Suppressor macrophage (primary cell): ENCODE measurements at regions not wholly inside any gene's neighbourhood (a gene's known extent, or its start where the extent isn't known, plus 50 kb on each side); places are given as distances from the start of the nearest gene placed in this dataset.

ENCODE experiments used
- DNase-seq, 4 experiments: peaks; one replicate each; pipeline ENCODE4 v3.0.0-alpha.2; 2020 to 2022

DNA sequence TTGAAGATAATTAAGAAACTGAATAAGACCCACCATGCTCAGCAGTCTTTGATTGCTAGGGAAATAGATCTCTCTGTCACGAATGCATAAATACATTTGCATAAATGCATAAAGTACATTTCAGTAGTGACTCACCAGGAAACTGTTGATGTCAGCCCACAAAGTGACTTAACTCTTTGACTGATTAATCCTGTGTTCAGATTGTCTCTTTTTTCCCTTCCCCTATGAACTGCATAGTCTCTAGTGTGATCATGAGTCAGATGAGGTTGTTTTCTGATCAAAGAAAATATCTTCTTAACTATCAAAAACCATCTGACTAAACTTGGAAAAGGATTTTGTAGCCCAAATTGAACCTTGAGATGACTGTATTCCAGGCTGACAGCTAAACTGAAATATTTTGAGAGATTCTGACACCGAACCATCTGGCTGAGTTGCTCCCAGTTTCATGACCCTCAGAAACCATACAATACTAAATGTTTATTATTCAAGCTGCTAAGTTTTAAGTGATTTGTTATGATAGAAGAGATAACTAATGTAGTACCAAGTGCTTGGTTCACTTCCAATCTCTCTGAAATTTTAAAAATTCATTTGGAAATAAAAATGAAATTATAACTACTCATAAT is 1381.5 kb upstream of the AGA start:
- no peak for DNase-seq

DNA sequence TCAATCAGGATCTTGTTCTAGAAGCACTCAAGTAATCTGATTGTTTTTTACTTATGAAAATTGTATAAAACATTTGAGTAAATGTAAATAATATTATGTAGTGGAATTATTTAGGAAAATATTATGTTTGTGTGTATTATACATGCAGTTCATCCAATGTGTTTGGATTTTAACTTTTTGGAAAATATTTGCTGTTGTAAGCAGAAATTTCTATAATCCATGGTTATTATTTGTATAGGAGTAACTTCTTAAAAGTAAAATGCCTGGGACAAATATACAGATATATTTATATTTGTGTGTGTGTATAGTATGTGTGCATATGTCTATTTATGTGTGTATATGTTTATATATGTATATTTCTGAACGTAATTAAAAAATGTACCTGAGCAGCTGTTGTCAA is 1394.6 kb upstream of the AGA start:
- DNase-seq = no peak

DNA sequence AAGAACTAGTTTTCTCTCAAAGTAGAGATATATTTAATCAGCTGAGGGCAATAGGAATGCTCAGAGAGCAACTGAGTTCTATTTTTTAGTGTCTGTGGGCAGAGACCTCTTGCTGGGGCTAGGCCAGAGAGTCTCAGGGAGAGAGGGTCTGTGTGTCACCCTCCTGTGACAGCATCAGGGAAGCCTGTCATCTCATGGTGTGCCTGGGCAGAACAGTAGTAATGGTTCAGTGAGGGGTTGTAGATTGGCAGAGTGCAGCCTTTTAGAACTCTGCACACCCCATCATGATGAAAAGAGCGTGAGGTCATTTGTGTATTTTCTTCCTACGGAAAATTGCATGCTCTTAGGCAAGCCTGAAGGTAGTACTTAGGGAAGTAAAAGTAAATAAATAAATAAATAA is 1396.5 kb upstream of the AGA start:
- no peak for DNase-seq

DNA sequence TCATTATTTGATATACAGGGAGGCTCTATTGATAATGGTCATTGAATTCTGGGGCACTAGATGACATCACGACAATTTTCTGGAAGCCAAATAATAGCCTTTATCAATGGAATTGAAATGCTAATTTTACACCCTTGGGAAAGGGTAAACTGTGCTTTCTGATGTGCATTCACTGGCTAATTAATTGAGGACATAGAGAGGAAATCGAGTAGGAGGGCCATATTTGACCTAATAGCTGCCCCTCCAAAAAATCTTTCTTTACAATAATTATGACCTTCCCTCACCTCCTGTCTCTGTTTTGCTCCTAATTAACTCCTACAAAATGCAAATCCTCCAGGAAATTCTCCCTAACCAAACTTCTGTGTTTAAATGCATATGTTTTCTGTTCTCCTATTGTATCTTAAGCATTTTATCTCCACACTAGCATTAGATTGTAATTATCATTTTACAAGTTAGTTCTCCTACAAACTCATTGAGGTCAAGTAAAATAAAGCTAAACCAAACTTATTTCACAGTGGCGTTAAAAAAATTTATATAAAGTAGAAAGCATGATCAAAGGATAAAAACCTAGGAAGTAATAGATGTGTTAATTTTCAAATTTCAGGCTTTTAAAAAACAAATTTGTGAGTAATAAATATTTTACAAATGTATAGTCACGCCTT is 1414.0 kb upstream of the AGA start:
- no peak for DNase-seq

DNA sequence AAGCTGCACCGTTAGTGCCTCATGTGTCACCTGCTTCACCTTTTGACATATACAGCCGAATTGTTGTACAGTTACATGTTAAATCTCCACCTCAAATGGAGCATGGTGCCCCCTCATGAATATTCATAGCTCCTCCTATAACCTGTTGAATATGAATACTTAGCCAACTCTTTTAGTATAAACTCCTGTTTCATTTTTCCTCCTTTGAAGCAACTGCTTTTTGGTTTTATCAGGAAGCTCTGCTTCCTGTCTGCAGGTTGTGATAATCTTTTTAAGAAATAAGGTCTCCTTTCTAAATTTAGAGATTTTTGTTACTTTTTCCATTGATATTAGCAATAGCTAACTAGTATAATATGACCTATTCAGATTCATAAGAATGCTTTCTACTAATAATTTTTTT is 1429.2 kb upstream of the AGA start:
- DNase-seq = no peak

DNA sequence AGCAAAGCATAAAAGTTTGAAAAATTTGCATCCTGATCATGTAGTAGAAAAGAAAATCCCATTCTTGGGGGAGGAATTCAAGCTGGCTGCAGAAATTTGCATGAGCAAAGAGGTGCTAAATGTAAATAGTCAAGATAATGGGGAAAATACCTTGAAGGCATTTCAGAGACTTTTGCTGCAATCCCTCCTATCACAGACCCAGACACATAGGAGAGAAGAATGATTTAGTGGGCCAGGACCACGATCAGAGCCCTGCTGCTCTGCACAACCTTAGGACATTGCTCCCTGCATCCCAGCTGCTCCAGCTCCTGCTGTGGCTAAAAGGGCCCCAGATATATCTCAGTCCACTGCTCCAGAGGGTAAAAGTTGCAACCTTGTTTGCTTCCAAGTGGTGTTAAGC is 1439.7 kb upstream of the AGA start:
- DNase-seq = no peak

DNA sequence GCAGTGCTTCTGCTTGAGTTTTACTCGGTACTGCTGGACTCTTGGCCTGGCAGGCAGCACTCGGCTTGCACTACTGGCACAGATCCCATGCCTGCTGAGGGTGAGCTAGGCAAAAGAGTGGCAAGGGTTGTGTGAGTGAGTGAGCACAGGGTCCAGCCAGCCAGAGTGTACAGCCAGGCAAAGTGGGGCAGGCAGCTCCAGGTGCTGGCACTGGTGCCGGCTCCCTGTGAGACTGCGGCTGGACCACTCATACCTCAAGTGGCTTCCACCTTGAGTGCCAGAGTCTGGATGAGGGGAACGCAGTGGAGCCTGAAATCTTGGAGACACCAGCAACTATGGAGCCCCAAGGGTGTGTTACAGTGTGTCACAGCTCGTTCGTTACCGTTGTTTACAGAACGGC is 1451.9 kb upstream of the AGA start:
- no peak for DNase-seq

DNA sequence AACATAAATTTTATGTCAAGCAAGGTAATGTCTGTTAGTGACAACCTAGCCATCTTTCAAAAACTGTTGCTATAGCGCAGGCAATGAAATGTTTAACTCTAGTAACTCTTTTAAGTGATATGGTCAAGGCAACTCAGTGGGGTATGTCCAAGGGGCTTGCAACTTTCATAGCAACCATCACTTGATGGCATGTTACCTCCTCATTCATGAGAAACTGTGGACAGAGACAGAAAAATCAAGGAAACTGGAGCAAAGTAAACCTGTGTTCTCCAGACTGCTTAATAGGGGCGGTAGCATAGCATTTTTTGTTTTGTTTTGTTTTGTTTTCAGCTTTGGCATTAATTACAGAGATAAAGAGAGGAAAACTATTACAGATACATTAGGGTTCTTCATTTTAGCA is 1456.8 kb upstream of the AGA start:
- DNase-seq = no peak

DNA sequence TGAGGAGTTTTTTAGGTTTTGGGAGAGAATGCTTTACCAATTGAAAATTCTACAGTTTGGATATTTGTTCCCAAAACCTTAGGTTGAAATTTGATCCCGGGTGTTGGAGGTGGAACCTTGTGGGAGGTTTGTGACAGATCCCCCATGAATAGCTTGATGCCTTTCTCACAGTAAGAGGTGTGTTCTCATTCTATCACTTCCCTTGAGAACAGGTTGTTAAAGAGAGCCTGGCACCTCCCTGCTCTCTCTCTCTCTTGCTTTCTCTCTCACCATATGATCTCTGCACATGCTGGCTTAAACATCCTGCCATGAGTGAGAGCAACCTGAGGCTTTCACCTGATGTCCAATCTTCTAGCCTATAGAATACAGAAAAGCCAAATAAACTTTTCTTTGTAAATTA is 1475.5 kb upstream of the AGA start:
- no peak for DNase-seq

DNA sequence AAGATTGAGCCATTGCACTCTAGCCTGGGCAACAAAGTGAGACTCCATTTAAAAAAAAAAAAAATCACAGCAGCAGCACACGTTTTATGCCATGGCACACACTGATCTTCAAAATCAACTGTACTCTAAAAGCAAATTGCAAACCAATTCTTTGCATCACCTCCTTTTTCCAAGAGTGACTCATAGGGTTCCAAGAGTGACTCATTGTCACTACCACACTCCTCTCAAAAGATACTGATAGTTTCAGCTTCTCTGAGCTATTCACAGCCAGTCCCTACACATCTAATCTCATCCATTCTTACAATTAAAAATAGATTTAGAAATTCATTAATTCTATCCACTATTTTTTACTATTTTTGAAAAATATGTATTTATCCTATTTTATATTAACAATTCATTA is 1494.9 kb upstream of the AGA start:
- no peak for DNase-seq

DNA sequence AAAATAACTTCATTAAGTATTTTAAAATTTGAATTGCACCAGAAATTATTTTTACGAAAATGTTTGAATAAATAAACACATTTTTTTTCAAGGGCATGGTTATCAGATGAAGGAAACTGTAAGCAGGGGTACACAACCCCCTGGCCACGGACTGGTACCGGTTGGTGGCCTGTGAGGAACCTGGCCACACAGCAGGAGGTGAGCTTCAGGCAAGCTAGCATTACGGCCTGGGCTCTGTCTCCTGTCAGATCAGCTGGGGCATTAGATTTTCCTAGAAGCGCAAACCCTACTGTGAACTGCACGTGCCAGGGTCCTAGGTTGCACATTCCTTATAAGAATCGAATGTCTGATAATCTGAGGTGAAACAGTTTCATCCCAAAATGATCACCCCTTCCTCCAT is 1499.7 kb upstream of the AGA start:
- DNase-seq = no peak

DNA sequence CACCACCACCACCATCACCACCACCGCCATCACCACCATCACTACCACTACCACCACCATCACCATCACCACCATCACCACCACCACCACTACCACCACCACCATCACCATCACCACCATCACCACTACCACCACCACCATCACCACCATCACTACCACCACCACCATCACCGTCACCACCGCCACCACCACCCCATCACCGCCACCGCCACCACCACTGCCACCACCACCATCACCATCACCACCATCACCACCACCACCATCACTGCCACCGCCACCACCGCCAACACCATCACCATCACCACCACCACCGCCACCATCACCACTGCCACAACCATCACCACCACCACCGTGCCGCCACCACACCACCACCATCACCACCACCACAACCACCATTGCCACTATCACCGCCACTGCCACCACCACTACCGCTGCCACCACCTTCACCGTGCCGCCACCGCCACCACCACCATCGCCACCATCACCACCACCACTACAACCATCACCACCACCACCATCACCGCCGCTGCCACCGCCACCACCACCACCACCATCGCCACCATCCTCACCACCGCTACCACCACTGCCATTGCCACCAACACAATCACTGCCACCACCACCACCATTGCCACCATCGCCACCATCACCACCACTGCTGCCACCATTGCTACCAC is 1511.3 kb upstream of the AGA start:
- no peak for DNase-seq

DNA sequence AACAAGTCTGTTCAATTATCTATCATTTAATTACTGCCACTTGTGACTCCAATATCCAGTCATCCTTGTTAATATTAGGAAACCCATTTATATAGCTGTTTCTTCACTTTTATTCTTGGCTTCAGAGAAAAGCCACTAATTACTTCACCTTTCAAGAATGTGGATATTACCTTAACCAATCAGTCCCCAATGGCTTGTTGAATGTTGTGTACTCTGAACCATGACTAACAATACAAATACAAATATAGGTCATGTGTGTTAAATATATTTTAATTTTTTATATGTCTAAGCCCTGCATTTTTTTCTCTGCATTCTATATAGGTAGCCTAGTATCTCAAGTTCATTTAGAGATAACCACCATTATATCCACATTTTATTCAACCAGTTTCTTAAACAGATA is 1513.4 kb upstream of the AGA start:
- no peak for DNase-seq

DNA sequence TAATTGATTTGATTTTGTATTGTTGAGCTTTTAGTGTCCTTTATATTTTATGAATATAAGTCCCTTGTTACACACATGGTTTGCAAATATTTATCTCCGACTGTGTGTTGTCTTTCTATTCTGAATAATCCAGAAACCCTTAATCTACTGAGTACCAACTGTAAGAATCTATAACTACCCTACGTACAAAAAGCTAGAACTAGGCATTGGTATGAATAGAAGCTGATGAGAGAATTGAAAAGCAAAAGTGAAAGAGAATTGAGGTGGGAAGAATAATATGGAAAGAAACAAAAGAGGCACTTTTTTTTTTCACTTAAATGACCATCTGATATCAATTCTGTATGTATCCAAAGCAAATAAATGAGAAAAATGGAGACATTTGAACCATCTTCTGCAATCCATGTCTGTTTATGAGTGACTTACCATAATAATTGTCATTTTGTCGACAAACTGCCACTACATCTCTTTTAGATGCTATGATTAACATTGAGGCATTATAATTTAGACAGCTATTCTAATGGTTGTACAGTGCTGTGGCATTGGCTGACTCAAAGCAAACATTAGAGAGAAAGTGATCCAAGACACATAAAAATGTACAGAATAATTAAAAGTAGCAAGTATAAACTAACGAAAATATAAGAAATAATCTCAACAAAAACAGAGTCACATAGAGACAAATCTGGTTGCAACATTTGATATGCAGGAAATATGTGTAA is 1516.6 kb upstream of the AGA start:
- no peak for DNase-seq

DNA sequence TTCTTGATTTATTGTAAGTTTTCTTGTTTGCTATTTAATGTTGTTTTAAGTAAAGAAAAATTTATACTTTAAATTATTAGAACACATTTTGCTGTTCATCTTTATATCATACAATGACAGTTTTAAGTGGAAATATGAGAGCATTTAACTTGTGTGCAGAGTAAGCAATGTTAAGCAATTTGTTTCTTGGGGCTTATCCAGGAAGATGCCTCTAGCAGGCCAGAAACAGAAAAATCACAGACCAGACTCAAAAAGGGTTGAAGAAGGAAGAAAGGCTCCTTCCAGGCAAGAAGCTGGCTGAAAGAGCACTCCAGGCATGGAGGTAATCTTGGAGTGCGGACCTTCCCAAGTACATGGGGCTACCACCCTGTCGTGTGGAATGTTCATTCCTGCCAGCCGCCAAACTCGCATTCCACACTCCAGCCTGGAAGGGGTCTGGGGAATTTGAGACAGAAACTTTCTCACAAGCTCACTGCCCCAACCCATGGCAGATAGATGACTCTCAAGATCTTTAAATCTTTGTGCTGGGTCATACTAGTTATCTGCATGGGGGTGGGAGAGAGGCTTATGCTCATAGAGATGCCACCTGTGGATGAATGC is 1521.3 kb upstream of the AGA start:
- no peak for DNase-seq

DNA sequence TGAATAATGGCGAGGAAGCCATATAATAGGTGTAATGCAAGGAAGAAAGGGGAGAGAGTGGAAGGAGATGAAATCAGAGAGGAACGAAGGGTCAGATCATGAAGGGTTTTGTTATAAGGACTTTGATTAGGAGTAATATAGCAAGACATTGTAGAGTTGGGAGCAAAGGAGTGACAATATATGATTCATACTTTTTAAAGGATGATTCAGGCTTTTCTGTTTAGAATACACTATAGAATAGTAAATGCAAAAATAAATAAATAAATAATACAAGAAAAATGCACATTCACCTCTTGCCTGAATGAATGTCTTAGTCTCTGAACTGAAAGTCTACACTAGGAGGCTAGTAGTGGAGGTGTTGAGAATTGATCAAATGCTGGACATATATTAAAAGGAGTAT is 1524.4 kb upstream of the AGA start:
- no peak for DNase-seq

DNA sequence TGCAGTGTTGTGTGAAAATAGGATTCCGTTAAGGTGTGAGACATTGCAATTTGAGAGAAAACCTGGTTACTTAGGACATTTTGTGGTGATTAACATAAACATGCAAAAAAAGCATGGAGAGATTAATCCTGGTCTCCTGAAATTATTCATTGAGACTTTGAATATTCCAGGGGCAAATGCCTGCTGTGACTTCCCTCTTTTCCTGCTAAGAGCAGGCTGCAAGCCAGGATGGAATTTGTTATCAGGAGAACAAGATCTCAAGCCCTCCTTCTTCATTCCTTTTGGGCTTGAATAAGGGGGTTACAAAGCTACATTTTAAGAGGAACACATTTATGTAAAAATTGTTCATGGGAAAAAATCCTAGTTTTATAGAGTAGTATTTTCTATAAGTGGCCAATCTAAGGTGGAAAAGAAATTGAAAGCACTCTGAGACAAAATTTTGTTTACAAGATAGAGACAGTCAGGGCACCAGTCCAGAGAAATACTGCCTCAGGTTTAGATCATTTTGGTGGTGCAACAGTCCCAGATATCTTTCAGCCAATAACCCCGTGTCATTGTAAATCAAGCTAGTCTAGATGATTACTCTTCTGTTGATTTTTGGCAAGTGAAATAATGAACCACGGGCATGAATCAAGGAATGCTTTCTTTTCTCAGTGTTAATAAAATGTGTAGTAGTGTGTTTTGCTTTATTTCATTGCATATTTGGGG is 1528.3 kb upstream of the AGA start:
- DNase-seq = no peak

DNA sequence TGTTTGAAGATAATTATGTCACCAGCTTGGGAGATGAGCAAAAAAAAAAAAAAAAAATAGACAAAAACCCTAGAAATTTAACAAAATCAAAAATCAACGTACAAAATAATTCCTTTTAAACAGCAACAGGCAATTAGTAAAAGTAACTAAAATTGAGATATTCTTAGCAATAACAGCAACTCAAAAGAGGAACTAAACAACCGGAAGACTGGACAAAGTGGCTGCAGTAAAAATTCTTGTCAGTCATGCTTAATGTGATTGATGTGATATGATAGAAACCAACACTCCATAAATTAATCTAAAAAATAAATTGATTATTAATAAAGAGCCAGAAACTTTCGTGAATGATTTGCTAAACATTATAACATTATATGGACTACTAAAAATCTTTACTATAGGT is 1534.6 kb upstream of the AGA start:
- peak in 1 of 4 experiments; percentile 0 for DNase-seq

DNA sequence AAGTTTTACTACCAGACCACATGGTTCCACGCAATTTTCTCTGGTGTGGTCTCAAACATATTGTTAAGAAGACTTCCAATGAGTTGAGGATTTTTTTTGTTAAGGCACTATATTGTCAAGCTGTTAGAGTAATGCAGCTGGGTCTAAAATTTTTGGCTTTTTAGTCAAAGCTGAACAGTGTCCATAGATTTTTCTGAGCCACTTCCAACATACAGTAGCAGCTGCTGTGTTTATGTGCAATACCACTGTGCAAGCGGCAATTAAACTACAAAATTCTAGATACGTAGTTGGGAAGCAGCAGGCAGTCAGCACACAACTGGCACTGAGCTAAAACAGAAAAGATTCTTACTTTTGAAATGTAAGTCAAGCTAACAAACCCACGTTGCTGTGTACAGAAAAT is 1551.1 kb upstream of the AGA start:
- no peak for DNase-seq

DNA sequence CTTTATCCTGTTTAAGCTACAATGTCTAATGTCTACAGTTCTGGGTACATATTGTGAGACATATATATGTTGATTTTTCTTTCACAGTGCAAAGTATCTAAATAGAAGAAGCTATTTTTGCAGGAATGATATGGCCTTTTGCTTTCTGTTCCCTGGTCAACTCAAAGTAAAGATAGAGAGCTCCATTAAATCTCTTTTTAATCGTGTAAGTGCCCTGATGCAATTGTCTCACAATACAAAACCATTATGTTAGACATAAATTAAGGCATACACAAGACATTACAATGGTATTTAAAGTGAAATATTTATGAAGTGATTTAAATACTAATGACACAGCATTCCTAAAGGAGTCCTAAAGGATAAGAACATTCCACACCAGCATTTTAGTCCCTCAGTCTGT is 1559.7 kb upstream of the AGA start:
- DNase-seq = no peak

DNA sequence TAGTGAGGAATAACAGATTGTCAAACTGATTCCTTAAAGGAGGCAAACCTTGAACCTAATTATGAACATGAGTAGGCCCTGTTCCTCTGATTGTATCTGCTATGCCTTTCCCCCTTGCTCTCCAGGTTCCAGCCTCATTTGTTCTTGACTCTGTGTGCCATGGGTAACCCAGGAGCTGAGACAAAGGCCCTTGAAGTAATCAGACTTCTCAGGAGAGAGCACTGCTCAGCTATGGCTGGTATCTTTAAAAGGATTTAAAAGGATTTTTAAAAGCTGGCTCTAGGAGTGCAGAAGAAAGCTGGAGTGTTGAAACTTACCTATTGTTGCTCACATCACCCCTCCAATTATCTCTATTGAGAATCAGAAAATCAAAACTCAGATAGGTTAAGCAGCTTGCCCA is 1565.5 kb upstream of the AGA start:
- no peak for DNase-seq

DNA sequence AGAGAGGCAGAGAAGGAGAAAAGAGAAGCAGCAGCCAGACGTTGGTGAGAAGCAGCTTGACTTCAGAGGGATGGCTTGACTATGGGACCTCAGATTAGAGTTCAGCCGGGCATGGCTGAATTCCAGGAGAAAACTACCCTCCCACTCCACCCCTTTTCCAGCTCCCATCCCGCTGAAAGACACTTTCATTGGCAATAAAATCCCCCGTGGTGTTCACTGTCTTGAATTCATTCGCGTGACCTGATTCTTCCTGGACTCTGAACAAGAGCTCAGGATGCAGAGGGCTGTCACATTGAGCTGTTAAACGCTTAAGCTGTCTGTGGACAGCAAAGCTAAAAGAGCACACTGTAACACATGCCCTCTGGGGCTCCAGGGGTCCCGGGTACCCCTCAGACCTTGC is 1575.3 kb upstream of the AGA start:
- DNase-seq = no peak

DNA sequence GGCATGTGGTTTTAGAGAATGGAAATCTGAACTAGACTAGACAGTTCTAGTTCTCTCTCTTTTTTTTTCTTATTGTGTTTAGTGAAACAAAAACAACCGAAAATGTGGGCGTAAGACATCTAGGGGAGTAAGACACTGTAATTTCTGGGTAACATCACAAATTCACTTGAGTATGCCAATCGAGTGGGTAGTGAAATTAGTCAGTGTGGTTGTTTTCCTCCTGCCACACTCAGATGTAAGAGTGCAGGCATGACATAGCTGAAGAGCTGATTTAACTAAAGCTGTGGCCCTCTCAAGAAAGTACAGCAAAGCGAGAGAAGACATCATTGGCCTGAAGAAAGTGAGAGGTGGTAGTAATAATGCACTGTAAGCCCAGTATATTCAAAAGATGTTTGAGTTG is 1585.3 kb upstream of the AGA start:
- DNase-seq = no peak
